KG1 (cell line): ENCODE measurements at regions not wholly inside any gene's neighbourhood (a gene's known extent, or its start where the extent isn't known, plus 50 kb on each side); places are given as distances from the start of the nearest gene placed in this dataset.

Experiments used
- DNase-seq: peaks from one replicate; lab custom pipeline; 2025; lab: John Stamatoyannopoulos, UW

DNA sequence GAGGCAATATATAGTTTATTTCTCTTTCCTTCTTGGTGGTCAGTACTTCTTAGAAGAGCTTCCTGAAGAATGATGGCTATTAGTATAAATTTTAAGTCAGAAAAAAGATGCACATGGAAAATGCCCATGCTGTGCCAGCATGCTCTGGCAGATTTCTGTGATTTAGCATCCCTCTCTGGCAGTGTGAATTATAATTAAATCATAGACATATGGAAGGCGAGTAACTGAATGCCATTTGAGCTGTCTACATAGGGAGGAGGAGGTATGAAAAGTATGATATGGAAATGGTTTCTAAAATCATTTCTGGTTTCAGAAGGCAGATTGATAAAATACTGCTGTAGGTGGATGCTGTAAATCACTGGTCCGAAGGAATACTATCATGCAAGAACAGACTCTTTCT, 754.9 kb upstream of the LRATD1 start:
- DNase-seq = no peak

DNA sequence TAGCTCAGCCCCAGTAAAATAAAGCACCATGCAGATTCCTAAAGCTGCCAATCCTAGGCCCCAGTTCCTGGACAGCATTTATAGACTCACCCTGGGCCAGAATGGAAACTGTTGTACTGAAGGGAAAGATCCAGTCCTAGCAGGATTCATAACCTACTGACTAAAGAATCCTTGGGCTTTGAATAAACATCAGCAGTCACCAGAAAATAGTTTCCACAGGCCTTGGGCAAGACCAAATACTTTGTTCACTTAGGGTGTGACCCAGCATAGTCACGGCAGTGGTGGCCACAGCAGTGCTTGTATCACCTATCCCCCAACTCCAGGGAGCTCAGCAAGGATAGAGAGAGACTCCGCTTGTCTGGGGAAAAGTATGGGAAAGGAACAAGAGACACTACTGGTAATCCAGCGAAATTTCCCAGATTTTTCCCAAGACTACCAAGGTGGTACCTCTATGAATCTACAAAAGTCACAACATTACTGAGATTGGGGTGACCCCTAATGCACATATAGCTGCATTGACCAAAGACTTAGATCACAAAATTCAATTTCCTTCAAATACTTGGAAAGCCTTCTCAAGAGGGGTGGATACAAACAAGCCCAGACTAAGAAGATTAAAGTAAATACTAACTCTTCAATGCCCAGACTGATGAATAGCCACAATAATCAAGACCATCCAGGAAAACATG, 748.1 kb upstream of the LRATD1 start:
- DNase-seq = no peak

DNA sequence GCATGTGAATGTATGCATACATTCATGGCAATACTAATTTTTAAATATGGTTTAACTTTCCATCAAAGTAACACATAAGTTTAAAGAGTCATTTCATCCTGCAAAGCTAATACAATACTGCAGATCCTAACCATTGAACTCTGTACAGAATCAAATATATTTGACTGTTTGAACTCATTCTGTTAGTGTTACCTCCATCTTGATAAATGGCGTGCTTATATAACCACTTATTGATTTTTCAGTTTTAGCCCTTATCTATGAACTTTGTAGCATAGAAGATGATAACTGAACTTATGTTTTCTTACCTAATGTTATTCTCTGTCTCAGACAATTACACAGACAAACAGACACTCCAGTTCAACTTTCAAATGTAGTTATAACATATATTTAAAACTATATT, 731.0 kb upstream of the LRATD1 start:
- no peak for DNase-seq

DNA sequence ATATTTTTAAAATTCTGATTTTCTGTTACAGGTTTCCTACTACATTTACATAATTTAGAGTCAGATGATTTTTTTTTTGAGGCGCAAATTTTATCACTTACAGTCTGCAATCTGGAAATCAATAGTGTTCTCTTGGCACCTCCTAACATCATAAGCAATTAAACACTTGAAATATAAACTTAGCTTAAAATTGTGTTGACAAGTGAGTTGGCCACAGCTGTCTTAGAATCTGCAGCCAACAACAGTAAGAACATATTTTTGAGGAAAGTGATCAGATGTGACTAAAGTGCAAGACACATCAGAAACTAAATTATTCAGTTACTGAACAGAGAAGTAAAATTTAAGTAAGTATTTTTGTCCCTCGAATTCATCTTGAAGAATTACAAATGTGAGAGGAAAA, 726.7 kb upstream of the LRATD1 start:
- DNase-seq = no peak

DNA sequence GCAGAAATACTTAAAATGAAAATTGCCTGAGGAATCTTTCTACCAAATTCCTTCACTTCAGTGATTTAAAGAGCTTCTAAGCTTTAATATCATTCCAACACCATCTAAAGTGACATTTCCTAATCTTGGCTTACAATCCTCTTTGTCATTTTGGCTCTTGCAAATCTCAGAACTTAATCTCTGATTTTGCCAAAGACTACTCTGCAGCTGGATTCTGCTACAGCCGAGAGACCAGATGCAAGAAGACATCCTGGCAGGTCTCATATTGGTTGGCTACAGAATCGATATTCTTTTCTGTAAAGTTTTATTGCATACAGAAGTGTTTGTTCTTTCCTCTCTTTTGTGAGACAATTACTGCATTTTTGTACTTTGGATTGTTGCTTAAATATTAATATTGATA, 716.5 kb upstream of the LRATD1 start:
- no peak for DNase-seq

DNA sequence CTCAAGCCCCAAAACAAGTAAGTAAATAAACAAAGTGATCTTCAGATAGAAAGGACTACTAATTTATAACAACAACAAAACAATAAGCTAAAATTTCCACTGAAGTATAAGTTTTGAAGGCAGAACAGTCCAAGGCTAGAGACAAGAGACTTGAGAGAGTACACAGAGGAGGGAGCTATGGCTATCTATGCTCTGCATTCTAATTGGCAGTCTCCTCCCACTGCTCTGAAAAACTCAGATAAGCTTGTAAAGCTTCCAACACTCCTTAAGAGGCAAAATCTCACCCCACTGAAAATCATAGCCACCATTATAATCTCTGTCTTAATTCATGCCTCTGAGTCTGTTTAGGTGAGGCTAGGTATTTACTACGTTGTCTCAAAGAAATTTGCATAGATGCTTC, 714.6 kb upstream of the LRATD1 start:
- no peak for DNase-seq

DNA sequence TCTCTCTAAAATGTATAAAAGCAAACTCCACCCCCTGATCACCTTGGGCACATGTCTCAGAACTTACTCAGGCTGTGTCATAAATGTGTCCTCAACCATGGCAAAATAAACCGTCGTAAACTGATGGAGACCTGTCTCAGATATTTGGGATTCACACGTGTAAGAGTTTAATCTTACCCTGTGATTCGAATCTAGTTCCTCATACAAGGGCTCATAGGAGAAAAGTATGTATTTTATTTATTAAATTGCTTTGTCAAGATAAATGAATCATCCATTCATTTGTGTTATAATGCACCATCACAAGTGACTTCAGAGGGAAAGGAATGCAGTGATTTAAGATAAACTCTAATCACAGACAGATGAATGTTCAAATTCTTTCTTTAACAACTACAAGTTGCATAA, 712.5 kb upstream of the LRATD1 start:
- DNase-seq = no peak

DNA sequence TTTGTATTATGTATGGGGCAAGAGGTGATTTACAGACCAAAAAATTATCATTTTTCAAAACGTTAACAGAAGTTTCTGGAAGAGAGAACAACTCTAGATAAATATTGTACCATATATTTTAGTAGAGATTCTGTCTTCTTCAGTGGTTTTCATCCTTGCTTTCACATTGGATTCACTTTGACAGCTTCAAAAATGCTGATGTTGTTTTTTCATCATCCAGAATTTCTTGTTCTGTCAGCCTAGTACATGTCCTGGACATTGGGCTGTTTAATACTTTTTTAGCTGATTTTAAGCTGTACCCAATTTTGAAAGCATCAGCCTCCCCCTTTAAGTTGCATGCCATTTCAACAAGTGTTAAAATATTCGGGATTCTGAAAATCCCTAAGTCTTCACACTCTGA, 711.3 kb upstream of the LRATD1 start:
- no peak for DNase-seq

DNA sequence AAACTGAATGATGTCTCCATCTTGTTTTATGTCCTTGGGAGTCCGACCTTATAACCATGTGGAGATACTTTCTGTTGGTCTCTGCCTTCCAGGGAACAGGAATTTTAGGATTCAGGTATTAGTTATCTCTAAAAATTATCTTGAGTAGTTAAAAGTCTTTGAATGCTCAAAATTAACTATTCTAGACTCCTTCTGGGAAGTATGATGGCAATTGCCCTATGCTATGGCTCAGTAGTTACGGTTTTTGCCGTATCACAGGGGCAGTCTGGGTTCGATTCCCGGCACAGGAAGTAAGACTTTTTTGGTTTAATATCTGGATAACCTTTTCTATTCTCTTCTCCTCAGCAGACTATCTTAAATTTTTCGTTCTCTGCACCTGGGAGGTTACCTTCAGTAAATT, 708.7 kb upstream of the LRATD1 start:
- DNase-seq = no peak

DNA sequence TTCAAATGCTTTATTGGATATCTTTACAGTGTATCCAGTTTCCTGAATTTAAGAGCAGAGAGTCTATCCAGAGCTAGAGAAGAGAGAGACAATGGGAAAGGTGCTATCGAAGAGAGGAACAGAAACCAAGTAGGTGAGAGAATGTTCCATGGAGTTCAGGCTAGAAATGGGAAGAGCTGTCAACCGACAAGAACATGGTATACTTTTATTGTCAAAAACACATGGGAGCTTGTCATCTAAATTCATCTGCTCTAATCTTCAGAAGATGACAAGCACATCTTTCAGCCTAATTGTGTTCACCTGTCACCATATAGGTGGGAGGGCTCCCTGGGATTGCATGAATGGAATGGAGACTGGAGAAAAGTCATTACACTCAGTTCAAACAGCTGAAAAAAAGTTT, 690.4 kb upstream of the LRATD1 start:
- no peak for DNase-seq

DNA sequence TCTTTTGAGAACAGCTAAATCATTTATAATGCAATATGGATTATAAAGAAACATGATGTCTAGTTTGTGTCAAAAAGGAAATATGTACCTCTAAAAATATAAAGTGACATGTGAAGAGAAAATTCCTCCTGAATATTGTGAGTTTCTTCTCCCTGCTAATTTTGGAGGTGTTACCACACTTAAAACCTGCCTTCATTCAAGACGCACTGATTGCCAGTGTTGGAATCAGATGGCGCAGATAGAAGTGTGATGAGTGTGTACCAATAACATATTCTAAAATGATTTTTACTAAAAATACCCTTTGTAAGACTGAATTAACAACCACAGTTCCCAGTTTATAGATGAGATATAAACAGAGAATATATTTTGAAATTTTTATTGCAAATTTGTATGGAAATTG, 681.8 kb upstream of the LRATD1 start:
- DNase-seq = no peak

DNA sequence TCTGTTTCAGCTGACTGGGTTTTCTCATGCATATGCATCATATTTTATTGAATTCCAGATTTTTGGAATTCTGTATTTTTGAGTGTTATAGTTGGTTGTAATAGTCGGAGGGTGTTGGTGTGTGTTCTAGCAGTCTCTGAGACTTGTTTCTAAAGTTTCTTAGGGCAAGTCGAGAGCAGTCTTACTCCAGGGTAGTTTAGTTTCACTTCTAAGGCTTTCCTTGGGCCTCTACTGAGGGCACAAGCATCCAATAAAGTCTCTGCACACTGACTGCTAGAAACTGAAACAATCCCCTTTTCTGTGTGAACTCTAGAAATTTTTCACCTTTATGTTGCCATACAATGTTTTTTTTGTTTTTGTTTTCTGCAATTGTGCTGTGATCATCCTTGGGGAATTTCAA, 663.7 kb upstream of the LRATD1 start:
- no peak for DNase-seq

DNA sequence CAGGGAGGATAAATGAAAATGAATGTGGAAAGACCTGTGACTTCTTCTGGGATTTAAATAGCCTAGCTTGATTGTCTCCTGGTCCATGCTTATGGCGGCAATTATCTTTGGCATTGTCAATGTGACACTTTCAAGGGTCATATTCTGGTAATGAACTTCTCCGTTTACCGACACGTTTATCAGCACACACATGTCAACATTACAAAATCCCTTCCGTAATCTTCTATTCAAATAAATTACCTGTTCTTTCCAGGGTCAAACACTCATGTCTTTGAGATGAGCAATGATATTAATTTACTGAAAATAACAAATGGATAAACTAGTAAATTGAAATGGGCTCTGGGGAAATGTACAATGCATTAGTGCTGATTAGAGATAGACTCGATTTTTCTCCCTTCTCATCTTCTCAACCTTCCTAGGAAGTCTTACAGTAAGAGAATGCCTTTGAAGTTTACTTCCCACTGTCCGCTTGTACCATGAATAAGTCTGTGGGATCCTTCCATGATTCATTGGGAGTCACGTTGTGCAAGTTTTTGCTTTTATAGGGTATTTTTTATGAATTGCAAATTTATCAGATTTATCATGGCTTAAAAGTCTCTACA, 646.3 kb upstream of the LRATD1 start:
- DNase-seq = no peak

DNA sequence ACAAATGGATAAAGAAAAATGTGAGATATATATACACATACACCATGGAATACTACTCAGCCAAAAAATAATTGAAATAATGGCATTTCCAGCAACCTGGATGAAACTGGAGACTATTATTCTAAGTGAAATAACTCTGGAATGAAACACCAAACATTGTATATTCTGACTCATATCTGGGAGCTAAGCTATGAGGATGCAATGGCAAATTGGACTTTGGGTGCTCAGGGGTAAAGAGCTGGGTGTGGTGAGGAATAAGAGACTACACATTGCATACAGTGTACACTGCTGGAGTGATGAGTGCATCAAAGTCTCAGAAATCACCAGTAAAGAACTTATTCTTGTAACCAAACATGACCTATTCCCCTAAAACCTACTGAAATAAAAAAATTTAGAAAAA, 636.0 kb upstream of the LRATD1 start:
- no peak for DNase-seq

DNA sequence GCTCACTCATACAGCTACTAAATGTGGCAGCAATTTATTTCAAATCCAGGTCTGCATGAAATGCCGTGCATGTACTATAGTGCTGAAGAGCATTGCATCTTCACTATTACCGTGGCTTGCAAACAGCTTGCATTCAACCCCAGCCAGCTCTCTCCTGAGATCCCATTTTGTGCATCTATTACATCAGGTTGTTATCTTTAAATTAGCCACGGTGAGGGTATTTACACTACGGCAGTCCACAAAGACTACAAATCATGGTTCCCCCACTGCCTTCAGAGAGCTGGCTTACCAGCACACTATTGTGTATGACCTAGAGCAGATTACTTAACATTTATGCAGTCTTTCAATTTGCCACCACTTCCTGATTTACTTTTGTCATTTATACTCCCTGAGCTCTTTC, 621.3 kb upstream of the LRATD1 start:
- DNase-seq = no peak

DNA sequence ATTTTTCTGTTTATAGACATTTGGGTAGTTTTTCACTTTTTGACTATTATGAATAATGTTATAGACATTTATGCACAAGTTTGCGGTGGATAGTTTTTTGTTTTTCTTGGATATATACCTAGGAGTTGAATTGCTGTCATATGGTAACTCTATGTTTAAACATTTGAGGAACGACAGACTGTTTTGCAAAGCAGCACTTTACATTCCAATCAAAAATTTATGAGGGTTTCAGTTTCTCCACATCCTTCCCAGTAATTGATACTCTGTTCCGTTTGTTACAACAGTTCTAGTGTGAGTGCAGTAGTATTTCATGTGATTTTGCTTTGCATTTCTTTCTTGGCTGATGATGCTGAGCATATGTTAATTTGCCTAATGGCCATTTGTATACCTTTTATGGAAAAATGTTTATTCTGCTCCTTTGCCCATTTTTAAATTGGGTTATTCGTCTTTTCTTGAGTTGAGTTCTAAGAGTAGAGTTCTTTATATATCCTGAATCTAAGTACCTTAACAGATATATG, 617.3 kb upstream of the LRATD1 start:
- no peak for DNase-seq

DNA sequence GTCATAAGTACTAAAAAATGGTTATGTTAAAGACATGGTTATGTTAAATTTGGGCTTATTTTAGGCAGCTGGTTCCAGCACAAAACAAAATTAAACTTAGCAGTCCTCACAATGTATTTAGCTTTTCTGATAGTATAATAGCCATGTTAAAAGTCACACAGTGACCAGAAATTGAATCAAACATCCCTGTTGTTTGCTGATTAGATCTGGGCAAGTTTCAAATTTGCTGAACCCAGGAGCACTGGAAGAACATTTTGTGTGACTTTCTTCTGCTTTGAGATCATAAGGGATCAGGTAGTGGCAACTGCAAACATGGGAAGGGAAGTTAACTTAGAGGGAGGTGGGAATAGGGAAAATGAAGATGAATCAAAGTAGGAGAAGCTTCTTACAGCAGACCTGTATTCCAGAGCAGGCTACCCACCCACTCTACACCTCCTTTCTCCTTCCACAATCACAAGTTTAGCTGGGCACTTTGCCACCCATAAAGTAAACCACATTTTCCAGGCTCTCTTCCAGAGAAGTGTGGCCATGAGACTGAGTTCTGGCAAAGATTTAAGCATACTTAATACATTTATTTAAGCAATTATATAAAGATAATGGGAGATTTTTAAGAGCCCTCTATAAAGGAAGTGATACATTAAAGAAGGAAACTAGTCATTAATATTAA, 616.1 kb upstream of the LRATD1 start:
- no peak for DNase-seq

DNA sequence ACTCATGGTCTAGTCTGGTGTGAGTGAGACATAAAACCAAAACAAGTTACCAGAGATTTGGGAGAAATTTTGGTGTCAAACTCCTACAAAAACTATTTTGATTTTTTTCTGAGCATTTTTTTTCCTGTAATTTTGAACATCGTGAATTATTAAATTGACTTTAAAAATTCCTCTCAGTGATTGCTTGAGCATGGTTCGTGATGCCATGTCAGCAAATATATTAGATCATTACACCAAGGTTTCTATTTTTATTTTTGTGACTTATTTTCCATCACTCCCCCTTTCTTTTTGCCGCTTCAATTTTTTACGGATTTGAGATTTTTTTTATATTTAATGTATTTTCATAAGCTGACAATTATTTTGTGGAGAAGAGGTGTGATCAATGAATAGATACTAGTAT, 613.9 kb upstream of the LRATD1 start:
- DNase-seq = no peak

DNA sequence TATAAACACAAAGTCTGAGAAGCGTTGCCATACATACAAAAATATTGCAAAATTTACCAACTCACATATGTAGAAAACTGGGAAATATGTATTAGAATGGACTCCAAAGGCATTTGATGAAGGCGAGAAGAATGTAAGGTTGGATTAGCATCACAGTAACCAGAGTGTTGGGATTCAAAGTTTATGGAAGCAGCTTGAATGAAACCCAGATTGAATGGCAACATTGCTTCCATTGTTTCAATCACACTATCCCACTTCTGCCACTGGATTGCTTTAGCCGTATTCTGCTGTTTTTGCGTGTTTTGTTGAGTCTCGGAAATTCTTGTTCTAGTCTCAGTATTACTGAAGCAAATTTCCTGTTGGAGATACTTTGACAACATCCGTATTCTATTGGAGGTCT, 609.0 kb upstream of the LRATD1 start:
- no peak for DNase-seq

DNA sequence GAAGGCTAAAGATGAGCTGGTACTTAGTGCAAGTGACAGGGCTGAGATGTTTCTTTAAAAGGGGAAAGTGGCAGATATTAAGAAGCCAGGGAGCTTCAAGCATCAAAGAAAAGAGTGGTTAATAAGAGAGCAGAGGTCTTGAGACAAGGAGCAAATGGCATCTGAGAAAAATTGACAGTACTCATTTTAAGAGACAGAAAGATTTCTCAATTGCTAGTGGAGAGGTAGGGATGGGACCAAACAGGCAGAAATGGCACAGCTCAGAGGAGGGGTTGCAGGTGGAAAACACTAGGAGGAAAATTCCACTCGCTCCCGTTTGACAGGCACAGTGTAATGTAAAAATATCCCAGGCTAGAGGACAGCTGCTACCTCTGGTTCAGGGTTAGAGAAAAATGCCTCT, 593.4 kb upstream of the LRATD1 start:
- no peak for DNase-seq

DNA sequence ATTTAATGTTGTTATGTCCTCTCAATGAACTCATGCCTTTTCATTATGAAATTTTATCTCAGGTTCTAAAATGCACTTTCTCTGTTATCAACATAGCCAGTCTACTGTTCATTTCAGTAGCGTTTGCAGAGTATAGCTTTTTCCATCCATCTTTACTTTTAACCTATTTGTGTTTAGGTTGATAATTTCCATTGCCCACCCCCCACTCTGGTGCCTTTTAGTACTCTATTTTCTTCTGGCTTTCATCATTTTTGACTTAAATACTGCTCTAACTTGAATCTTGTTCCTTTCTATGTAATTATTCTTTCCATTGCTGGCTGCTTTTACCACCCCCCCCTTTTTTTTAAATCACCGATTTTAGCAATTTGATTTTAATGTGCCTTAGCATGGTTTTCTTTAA, 585.0 kb upstream of the LRATD1 start:
- DNase-seq = no peak

DNA sequence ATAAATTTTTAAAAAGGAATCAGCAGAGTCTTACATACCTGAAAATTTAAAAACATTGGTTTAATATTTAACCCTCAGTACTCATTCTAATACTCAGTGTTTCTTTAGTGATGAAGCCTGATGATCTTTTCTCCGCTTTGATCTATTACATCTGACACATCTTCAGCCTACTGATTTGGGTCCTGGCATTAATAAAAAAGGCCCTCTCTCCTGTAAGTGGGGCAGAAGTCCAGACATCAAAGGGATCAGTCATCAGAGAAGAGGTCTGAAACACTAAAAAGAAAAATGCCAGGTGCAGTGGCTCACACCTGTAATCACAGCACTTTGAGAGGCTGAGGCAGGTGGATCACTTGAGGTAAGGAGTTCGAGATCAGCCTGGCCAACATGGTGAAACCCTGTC, 581.1 kb upstream of the LRATD1 start:
- DNase-seq = no peak

DNA sequence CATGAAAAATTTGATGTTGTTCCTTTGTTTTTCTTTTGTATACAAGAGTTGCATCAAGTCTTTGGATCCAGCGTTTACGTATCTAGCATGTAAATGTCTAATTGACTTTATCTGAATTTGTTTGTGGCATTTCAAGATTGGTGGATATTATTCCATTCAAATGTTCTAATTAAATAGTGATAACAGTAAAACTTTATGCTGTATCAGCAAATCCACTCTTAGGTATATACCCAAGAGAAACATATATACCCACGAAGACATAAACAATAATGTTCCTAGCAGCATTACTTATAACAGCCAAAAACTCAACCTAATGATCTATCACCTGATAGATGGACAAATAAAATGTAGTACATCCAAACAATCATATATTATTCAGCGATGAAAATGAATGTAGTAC, 579.4 kb upstream of the LRATD1 start:
- DNase-seq = no peak

DNA sequence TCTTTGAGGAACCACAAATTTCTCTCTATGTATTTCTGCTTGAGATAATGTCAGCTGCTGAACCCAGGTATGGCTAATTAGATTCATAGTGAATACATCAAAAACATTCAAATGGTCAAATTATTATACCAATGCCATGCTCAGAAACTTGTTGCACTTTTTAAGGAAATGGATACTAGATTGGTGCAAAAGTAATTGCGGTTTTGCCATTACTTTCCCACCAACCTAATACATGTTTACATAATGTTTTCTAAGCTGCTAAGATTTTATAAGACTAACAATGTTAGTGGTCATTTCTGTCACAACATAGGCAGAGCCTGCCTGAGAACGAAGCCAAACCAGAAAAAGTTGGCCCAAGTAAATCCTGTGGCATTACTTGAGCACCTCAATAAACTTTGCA, 568.2 kb upstream of the LRATD1 start:
- no peak for DNase-seq
